ENCODE measurements at regions not wholly inside any gene's neighbourhood (a gene's known extent, or its start where the extent isn't known, plus 50 kb on each side); places are given as distances from the start of the nearest gene placed in this dataset.

- Histone ChIP-seq H3K27ac (ENCODE audit: low read depth in 1 of 2, low read length in 1 of 2) (no peak overlapping the region), H3K4me3 (no peak overlapping the region), H3K9me3 (ENCODE audit: control insufficient read depth in 4 of 4, insufficient read depth in 3 of 4, low read length in 3 of 4) (peaks cover 0 to 1% (median 0%) of the 10 kb centered on the region in 4 donors), H3K36me3 (ENCODE audit: control insufficient read depth in 4 of 4, insufficient read depth in 4 of 4, low read length in 4 of 4) (no peaks in the 10 kb centered on the region), H3K4me1 (ENCODE audit: control insufficient read depth in 5 of 5, insufficient read depth in 5 of 5, low read length in 5 of 5) (no peaks in the 10 kb centered on the region), H3K9ac (ENCODE audit: insufficient read depth in 1 of 2, low read length in 2 of 2) (no peak overlapping the region), H3K27me3 (ENCODE audit: control insufficient read depth in 3 of 3, insufficient read depth in 3 of 3, low read length in 2 of 3) (no peaks in the 10 kb centered on the region)
- TF ChIP-seq, protein P1, sequence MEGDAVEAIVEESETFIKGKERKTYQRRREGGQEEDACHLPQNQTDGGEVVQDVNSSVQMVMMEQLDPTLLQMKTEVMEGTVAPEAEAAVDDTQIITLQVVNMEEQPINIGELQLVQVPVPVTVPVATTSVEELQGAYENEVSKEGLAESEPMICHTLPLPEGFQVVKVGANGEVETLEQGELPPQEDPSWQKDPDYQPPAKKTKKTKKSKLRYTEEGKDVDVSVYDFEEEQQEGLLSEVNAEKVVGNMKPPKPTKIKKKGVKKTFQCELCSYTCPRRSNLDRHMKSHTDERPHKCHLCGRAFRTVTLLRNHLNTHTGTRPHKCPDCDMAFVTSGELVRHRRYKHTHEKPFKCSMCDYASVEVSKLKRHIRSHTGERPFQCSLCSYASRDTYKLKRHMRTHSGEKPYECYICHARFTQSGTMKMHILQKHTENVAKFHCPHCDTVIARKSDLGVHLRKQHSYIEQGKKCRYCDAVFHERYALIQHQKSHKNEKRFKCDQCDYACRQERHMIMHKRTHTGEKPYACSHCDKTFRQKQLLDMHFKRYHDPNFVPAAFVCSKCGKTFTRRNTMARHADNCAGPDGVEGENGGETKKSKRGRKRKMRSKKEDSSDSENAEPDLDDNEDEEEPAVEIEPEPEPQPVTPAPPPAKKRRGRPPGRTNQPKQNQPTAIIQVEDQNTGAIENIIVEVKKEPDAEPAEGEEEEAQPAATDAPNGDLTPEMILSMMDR (IDR thresholded peaks at IDR 0.05; ENCODE audit: control extremely low read depth, extremely low read depth): no peak
- no peak for ATAC-seq (ENCODE audit: insufficient read depth, low FRiP score)
- no peak for DNase-seq
- 93% methylated on average over 5 of the region's 5 CpGs for WGBS, 2 donors
Observed at GRCh38 chr11:127223633-127224032, 223.1 kb upstream of the KIRREL3 start.

GRCh38 chr11:127223026-127223425, 222.5 kb upstream of the KIRREL3 start:
- WGBS, 2 donors: 46 to 56% methylated on average over 1 of the region's 1 CpG
- H3K9ac ChIP-seq (ENCODE audit: insufficient read depth in 1 of 2, low read length in 2 of 2): no peak overlapping the region
- TF ChIP-seq, protein P1 (IDR thresholded peaks at IDR 0.05; ENCODE audit: control extremely low read depth, extremely low read depth): no peak

DNA sequence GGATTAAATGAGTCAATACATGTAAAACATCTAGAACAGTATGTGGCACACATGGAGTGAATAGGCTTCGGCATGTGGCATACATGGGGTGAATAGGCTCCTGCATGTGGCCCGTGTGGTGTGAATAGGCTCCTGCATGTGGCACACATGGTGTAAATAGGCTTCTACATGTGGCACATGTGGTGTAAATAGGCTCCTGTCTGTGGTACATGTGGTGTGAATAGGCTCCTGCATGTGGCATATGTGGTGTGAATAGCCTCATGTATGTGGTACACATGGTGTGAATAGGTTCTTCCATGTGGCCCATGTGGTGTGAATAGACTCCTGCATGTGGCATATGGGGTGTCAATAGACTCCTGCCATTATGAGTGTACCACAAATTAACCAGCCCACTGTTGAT, 219.1 kb upstream of the KIRREL3 start:
- no peak overlapping the region for H3K9ac ChIP-seq (ENCODE audit: insufficient read depth in 1 of 2, low read length in 2 of 2)
- no peak overlapping the region for H3K4me3 ChIP-seq
- DNase-seq: no peak
- H3K27me3 ChIP-seq (ENCODE audit: control insufficient read depth in 3 of 3, insufficient read depth in 3 of 3, low read length in 2 of 3): no peaks in the 10 kb centered on the region
- peaks cover 0 to 5% (median 0%) of the 10 kb centered on the region in 5 donors for H3K4me1 ChIP-seq (ENCODE audit: control insufficient read depth in 5 of 5, insufficient read depth in 5 of 5, low read length in 5 of 5)
- peaks cover 0 to 5% (median 0%) of the 10 kb centered on the region in 4 donors for H3K9me3 ChIP-seq (ENCODE audit: control insufficient read depth in 4 of 4, insufficient read depth in 3 of 4, low read length in 3 of 4)
- no peaks in the 10 kb centered on the region for H3K36me3 ChIP-seq (ENCODE audit: control insufficient read depth in 4 of 4, insufficient read depth in 4 of 4, low read length in 4 of 4)
- ATAC-seq (ENCODE audit: insufficient read depth, low FRiP score): no peak
- WGBS, 2 donors: 96 to 98% methylated on average over 2 of the region's 2 CpGs
- no peak overlapping the region for H3K27ac ChIP-seq (ENCODE audit: low read depth in 1 of 2, low read length in 1 of 2)
- TF ChIP-seq, protein P1 (IDR thresholded peaks at IDR 0.05; ENCODE audit: control extremely low read depth, extremely low read depth): no peak

More at GRCh38 chr11:127223026-127223425, 222.5 kb upstream of the KIRREL3 start:
- ATAC-seq (ENCODE audit: insufficient read depth, low FRiP score): no peak
- peaks cover 0 to 1% (median 0%) of the 10 kb centered on the region in 4 donors for H3K9me3 ChIP-seq (ENCODE audit: control insufficient read depth in 4 of 4, insufficient read depth in 3 of 4, low read length in 3 of 4)
- H3K27me3 ChIP-seq (ENCODE audit: control insufficient read depth in 3 of 3, insufficient read depth in 3 of 3, low read length in 2 of 3): no peaks in the 10 kb centered on the region
- H3K4me1 ChIP-seq (ENCODE audit: control insufficient read depth in 5 of 5, insufficient read depth in 5 of 5, low read length in 5 of 5): peaks cover 0 to 1% (median 0%) of the 10 kb centered on the region in 5 donors
- H3K27ac ChIP-seq (ENCODE audit: low read depth in 1 of 2, low read length in 1 of 2): no peak overlapping the region
- no peak for DNase-seq
- no peaks in the 10 kb centered on the region for H3K36me3 ChIP-seq (ENCODE audit: control insufficient read depth in 4 of 4, insufficient read depth in 4 of 4, low read length in 4 of 4)
- no peak overlapping the region for H3K4me3 ChIP-seq

GRCh38 chr11:127218275-127218608, 217.7 kb upstream of the KIRREL3 start:
- Histone ChIP-seq H3K4me3 (no peak overlapping the region), H3K27me3 (ENCODE audit: control insufficient read depth in 3 of 3, insufficient read depth in 3 of 3, low read length in 2 of 3) (no peaks in the 10 kb centered on the region), H3K36me3 (ENCODE audit: control insufficient read depth in 4 of 4, insufficient read depth in 4 of 4, low read length in 4 of 4) (no peaks in the 10 kb centered on the region), H3K27ac (ENCODE audit: low read depth in 1 of 2, low read length in 1 of 2) (no peak overlapping the region), H3K4me1 (ENCODE audit: control insufficient read depth in 5 of 5, insufficient read depth in 5 of 5, low read length in 5 of 5) (peaks cover 0 to 5% (median 0%) of the 10 kb centered on the region in 5 donors), H3K9me3 (ENCODE audit: control insufficient read depth in 4 of 4, insufficient read depth in 3 of 4, low read length in 3 of 4) (peaks cover 0 to 5% (median 0%) of the 10 kb centered on the region in 4 donors), H3K9ac (ENCODE audit: insufficient read depth in 1 of 2, low read length in 2 of 2) (no peak overlapping the region)
- 36 to 60% methylated on average over 3 of the region's 3 CpGs for WGBS, 2 donors
- TF ChIP-seq, protein P1 (IDR thresholded peaks at IDR 0.05; ENCODE audit: control extremely low read depth, extremely low read depth): no peak
- ATAC-seq (ENCODE audit: insufficient read depth, low FRiP score) (no peak), DNase-seq (peak in 1 of 3 donors; percentile 3)
